ENCODE measurements at regions not wholly inside any gene's neighbourhood (a gene's known extent, or its start where the extent isn't known, plus 50 kb on each side); places are given as distances from the start of the nearest gene placed in this dataset.

GRCh38 chr6:71393981-71394432 is 105.4 kb downstream of the OGFRL1 start:
- no peak for DNase-seq
- intact Hi-C loops (cut with DNase I), result no loop called here

DNA sequence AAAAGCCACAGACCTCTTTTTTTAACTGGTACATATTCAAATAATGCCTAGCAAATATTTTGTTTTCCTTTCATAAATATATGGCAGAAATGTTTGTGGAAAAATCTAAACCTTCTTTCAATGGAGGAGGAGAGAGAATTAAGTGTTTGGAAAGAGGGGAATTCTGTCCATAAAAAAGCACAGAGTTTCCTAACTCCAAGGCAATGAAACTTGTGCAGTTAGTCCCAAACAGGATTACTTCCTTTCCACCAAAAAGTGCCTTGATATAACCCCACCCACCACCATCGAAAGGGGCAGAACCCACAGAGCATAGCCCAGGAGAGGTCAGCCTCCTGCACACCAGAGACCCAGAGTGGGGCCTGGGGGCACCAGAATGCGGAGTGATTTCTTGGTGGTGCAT is 106.3 kb downstream of the OGFRL1 start:
- intact Hi-C loops (cut with DNase I), result no loop called here
- no peak for DNase-seq

DNA sequence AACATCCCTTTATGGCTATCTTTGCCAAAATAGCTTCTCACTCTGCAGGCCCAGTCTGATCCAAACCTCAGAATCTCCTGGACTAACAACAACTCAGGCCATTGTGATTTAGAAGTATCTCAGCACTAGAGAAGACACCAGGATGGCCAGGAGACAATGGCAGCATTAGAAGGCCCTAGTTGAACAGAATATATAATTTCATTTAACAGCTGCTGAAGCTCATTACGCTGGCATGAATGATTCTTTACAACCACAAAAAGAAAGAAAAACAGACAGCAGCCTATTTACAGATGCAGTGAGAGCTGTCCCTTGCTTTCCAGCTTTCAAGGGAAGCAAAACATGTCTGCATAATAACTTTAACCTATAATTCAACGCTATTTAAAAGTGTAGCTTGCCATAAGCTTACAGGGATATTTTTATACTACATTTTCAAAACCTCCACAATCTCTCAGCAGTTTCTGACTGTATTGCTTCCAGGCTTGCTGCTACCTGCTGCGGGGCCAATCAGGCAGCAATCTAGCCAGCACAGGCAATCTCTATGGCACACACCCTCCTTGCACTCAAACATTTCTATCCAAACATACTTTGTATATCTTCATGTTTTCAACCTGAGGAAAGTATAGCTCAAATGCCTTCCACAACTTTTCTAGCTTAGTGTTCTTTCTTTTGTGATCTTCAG is 107.3 kb downstream of the OGFRL1 start:
- peak in 2 of 42 donors; percentile 9 to 25 for DNase-seq
- intact Hi-C loops (cut with DNase I), result no loop called here

- intact Hi-C loops (cut with DNase I), result no loop called here
- DNase-seq, result no peak
Measured at GRCh38 chr6:71396410-71396801, 107.8 kb downstream of the OGFRL1 start.

GRCh38 chr6:71399279-71399678 is 110.7 kb downstream of the OGFRL1 start:
- intact Hi-C loops (cut with DNase I), result no loop called here
- DNase-seq, result no peak

DNA sequence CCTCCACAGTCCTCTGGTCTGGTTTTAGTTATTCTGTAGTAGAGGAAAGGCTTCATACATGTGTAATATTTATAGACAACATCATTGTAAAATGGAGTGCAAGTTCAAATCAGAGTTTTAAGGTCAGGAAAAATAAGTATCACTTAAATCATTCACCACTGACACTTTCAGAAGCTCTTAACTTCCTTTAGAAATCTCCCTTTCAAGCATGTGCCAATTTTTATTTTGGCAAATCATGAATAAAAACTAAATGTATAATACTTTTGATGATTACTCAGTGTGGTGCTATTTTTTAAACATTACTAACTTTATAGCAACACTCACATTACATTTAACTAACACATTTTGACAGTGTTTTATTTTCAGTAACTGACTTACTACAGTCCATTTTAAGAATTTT is 112.2 kb downstream of the OGFRL1 start:
- DNase-seq, result no peak
- intact Hi-C loops (cut with DNase I), result no loop called here

DNA sequence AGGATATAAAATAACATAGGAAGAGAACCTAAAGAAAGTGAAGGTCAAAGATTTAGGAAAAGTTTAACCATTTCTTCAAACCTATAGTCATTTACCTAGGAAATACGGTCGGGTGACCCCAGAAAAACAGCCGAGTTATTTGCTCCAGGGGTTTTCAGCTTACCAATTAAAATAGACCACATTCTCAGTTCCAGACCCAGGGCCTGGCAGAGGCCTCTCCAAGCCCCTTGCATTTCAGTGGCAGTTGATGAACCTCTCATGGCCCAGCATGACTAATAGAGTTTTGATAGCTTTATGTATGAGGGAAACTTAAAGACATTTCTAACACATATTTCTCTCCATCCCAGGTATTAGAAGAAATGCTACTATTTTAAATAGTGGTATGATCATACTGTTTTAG is 113.5 kb downstream of the OGFRL1 start:
- no peak for DNase-seq
- intact Hi-C loops (cut with DNase I), result no loop called here

DNA sequence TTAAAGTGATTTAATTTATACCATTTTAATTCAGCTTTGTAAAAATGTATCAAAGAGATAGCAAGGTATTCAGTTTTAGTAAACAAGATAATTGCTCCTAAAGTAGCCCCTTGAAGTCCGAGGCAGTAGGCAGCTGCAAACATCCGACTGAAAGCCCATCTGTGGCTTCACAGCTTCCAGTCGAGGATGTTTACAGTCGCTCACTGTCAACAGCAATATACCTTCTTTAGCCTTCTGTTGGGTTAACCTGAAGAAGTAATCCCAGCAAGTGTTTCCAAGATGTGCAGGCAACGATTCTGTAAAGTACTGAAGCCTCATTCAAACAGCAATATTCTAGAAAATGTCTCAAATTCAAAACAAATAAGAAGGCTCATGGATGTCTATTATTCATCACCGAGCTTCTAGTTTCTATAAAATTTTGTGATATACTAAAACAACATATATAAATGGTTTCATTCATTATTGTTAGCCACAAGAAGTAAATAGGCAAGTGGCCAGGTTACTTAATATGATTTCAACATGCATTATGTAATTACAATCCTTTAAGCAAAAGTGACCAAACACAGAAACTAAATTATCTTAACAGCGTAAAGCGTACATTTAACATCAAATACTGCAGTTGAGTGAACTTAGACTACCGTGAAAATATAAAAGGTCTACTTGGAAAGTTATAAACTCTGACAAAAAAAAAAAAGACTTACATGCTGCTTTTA is 115.0 kb downstream of the OGFRL1 start:
- no peak for DNase-seq

DNA sequence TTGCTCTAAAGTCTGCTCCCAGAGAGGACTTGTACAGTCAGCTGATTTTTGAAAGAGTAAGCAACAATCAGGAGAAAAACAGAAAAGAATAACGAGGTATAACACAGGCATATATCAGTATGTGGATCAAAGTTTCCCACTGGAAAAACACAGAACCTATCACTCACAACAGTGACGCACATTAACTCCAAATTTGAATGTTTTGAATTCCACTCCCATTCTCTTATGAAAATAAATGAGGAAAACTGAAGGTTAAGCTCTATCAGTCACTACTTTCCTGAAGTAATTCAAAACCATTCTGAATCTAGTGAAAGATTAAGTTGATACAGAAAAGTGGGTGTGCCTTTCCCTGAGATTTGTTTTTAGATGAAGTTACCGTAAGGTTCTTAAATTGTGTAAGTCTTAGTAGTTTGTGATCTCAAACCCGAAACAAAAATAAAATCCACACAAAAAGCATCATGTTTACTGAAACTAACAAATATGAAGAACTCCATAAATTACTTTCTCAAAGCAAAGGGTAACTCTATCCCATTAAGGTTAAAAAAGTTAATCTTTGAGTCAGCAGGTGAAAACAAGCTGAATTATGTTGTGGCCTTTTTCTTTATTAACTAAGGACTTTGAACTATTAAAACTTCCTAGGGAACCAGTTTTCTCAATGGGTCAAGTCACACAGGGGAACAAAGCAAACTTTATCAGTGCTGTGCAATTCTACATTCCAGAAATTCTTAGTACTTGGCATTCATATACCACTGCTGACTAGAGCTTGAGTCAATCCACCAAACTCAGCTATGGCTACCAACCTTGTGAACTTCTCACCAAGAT is 115.7 kb downstream of the OGFRL1 start:
- intact Hi-C loops (cut with DNase I), result no loop called here
- no peak for DNase-seq

More for the DNA sequence above, 115.0 kb downstream of the OGFRL1 start:
- intact Hi-C loops (cut with DNase I), result no loop called here

- no peak for DNase-seq
- intact Hi-C loops (cut with DNase I), result no loop called here
Measured at GRCh38 chr6:71404967-71405278, 116.3 kb downstream of the OGFRL1 start.

DNA sequence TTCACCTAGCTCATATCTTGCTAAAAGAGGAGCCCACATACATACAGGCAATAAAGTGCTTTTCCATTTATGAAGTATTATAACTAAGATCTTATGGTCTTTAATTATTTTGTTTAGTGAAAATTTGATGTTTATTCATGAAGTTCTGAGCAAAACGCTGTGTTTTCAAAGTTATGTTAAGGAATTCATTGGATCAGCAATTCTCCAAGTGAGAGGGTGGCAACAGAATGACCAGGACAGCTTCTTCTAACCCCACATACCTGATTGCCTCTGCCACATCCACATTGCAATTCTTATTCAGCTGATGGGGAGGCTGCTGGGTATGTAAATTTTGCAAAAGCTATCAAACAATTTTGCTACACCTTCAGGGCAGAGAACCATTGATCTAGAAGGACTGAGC is 116.8 kb downstream of the OGFRL1 start:
- intact Hi-C loops (cut with DNase I), result no loop called here
- DNase-seq, result no peak

DNA sequence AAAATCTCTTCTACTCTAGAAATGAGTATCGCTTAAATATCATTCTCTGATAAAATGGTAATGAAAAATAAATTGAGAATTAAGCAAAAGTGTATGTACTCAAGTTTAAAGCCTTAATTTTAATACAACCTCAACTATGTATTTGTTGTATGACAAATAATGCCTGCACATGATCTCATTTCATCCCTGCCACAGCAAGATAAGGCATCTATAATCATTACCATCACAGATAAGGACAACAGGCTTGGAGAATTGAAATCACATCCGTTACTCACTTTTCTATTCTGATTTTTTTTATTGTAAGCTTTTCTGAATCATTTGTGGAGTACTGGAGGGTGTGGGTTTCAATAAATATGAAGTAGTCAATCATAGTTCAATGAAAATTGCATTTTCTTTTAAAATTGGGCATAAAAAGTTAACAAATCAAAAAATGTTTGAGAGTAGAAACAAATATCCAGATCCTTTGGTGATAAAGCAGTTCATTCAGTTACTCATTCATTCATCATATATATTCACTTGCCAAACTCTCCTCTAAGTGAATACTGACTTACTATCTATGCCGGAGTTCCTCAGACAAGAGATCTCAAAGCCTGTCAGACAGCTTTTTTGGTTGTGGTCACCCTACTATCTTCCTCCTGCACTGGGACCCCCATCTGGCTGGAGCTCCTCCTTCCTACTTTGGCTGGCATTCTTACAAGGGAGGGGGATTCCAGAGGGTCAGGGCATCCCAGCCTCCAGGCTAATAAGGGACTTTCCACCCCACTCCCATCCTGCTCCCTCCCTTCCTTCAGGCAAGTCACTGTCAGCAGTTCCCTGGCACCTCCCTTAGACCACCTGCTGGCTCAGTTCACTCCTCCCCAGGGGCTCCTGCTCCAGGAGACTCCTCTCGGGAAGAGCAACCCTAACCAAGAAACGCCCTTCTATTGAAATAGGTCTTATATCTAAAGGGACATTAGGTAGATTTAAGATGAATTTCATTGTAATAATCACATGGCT is 118.6 kb downstream of the OGFRL1 start:
- intact Hi-C loops (cut with DNase I), result no loop called here

DNA sequence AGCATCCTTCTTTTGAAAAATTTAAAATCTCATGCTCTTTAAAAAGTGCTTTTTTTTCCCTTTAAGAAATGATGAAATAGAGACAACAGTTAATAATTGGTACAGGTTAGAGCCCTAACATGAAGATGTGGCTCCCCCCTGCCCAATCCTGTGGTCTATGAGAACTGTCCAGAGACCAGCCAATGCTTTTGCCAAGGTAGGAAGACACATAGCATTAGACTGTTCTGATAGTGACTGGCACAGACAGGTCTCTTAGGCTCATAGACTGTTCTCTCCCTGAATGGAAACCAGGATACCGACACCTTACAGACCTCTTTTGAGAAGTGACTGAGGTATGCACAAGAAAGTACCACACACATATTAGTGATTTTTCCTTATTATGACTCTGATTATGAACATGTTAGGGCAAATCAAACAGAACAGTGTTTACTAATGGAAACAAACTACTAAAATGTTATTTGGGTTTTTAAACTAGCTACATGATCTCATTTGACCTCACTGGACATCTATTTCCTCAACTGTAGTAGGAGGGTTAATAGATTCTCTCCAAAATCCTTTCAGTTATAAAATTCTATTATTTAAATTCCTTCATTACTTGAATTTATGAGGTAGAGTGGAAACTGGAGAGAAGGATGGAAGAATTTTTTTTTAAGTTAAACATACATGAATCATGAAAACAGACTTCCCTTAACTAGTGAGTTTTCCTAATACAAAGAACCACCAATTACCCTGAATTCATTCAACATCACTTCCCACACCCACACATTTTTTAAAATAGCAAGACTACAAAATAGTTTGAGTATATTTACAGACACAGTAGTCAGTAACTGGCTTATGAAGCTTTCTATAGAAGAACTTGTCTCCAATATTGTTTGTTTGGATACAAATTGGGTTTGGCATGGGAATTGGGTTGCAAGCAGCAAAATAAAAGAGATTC is 120.4 kb downstream of the OGFRL1 start:
- intact Hi-C loops (cut with DNase I), result no loop called here
- DNase-seq, result no peak

More for the DNA sequence above, 118.6 kb downstream of the OGFRL1 start:
- no peak for DNase-seq

GRCh38 chr6:71410164-71410566 is 121.6 kb downstream of the OGFRL1 start:
- no peak for DNase-seq

GRCh38 chr6:71410681-71411080 is 122.1 kb downstream of the OGFRL1 start:
- intact Hi-C loops (cut with DNase I), result no loop called here
- DNase-seq, result no peak

More at GRCh38 chr6:71410164-71410566, 121.6 kb downstream of the OGFRL1 start:
- intact Hi-C loops (cut with DNase I), result no loop called here

- peak in 23 of 42 donors; percentile 5 to 78 (median 43) for DNase-seq
- intact Hi-C loops (cut with DNase I), result no loop called here
Measured at GRCh38 chr6:71411882-71412281, 123.3 kb downstream of the OGFRL1 start.

- DNase-seq, result no peak
- intact Hi-C loops (cut with DNase I), result no loop called here
Measured at GRCh38 chr6:71412559-71413140, 124.0 kb downstream of the OGFRL1 start.
